Loucy (cell line): ENCODE measurements at regions not wholly inside any gene's neighbourhood (a gene's known extent, or its start where the extent isn't known, plus 50 kb on each side); places are given as distances from the start of the nearest gene placed in this dataset.

Experiments
- H2AFZ ChIP-seq: fragments of 200-600 bp; sonication (generic); 2 replicates; pipeline ENCODE4 v1.6.0; 2016; ENCODE audit warnings: antibody characterized with exemption, mild to moderate bottlenecking, low read length, moderate library complexity
- H3F3A ChIP-seq: fragments of 200-600 bp; 2 replicates; pipeline ENCODE4 v1.6.0; 2016; ENCODE audit warnings: antibody characterized with exemption, low read depth, mild to moderate bottlenecking
- H3K27me3 ChIP-seq: fragments of 200-600 bp; sonication (generic); 2 replicates; pipeline ENCODE4 v1.6.1; 2014; ENCODE audit warnings: low read length, mild to moderate bottlenecking; ENCODE audit not compliant: insufficient read depth, poor library complexity, severe bottlenecking
- H3K36me3 ChIP-seq: fragments of 200-600 bp; sonication (generic); 2 replicates; pipeline ENCODE4 v1.6.1; 2016; ENCODE audit warnings: low read length; ENCODE audit not compliant: insufficient read depth
- H3K4me1 ChIP-seq: fragments of 200-600 bp; sonication (generic); 2 replicates; pipeline ENCODE4 v1.5.1; 2014; ENCODE audit warnings: low read length, mild to moderate bottlenecking; ENCODE audit not compliant: insufficient read depth, poor library complexity, severe bottlenecking
- H3K4me2 ChIP-seq: fragments of 200-600 bp; sonication (generic); 2 replicates; pipeline ENCODE4 v1.6.0; 2014; ENCODE audit warnings: antibody characterized with exemption, low read length, low read depth, mild to moderate bottlenecking; ENCODE audit not compliant: poor library complexity, severe bottlenecking
- H3K4me3 ChIP-seq: fragments of 200-600 bp; sonication (generic); 2 replicates; pipeline ENCODE4 v1.5.1; 2014; ENCODE audit warnings: low read length, mild to moderate bottlenecking, mixed read lengths; ENCODE audit not compliant: poor library complexity, severe bottlenecking
- H3K79me2 ChIP-seq: fragments of 200-600 bp; sonication (generic); 2 replicates; pipeline ENCODE4 v1.6.1; 2014; ENCODE audit warnings: low read length; ENCODE audit not compliant: insufficient read depth
- H3K9ac ChIP-seq: fragments of 200-600 bp; sonication (generic); 2 replicates; pipeline ENCODE4 v1.6.0; 2014; ENCODE audit warnings: mild to moderate bottlenecking, low read depth, low read length, moderate library complexity; ENCODE audit not compliant: poor library complexity, severe bottlenecking
- H3K9me2 ChIP-seq: fragments of 200-600 bp; sonication (generic); replicated peaks from 2 replicates; pipeline ENCODE4 v1.6.1; 2016; ENCODE audit warnings: low read depth, low read length, mixed read lengths
- H3K9me3 ChIP-seq: fragments of 200-600 bp; sonication (generic); 2 replicates; pipeline ENCODE4 v1.6.1; 2014; ENCODE audit warnings: mild to moderate bottlenecking, antibody characterized with exemption, low read length, low read depth; ENCODE audit not compliant: insufficient read depth
- H4K20me1 ChIP-seq: fragments of 200-600 bp; sonication (generic); 2 replicates; pipeline ENCODE4 v1.6.0; 2014; ENCODE audit warnings: antibody characterized with exemption, low read length, mild to moderate bottlenecking; ENCODE audit not compliant: insufficient read depth, poor library complexity, severe bottlenecking
- CTCF ChIP-seq: fragments of 200-600 bp; sonication (generic); conservative IDR thresholded peaks from 2 replicates; pipeline ENCODE4 v1.5.1; 2014; ENCODE audit warnings: mild to moderate bottlenecking, antibody characterized with exemption, low read length
- EZH2phosphoT487 ChIP-seq: fragments of 200-600 bp; IDR thresholded peaks from 2 replicates; pipeline ENCODE4 v1.6.1; 2018; ENCODE audit warnings: antibody characterized with exemption, mild to moderate bottlenecking, moderate library complexity, borderline replicate concordance

DNA sequence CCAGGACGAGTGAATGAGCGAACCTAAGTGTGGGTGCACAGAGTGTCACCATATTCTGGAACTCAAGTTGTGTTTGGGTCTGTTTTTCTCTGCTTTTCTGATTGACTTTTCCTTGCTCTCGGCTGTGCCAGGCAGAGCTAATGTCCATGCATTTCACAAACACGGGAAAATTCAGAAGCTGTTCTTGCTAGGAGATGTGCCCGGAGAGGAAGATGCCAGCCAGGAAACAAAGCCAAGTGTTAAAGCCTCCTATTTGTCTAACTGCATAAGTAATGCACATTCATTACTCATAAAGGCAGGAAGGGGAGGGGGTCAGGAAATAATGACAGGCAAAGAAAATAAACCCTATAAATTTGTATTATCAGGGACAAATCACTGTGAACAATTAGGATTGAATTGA, 250.4 kb upstream of the SFSWAP start:
- H3K36me3 ChIP-seq: peaks cover 39% of the 10 kb centered on the region; the same call in 1 of the 2 replicates
- H3K9ac ChIP-seq: no peak overlapping the region
- no peaks in the 10 kb centered on the region for H3K27me3 ChIP-seq
- H3K9me3 ChIP-seq: no peaks in the 10 kb centered on the region
- H2AFZ ChIP-seq: no peak overlapping the region
- H3K79me2 ChIP-seq: no peaks in the 10 kb centered on the region
- no peak for TF ChIP-seq CTCF
- TF ChIP-seq EZH2phosphoT487: no peak
- no peaks in the 10 kb centered on the region for H3F3A ChIP-seq
- peaks cover 2% of the 10 kb centered on the region for H4K20me1 ChIP-seq
- H3K4me1 ChIP-seq: no peaks in the 10 kb centered on the region
- no peak overlapping the region for H3K4me2 ChIP-seq
- H3K9me2 ChIP-seq: no peaks in the 10 kb centered on the region
- no peak overlapping the region for H3K4me3 ChIP-seq

DNA sequence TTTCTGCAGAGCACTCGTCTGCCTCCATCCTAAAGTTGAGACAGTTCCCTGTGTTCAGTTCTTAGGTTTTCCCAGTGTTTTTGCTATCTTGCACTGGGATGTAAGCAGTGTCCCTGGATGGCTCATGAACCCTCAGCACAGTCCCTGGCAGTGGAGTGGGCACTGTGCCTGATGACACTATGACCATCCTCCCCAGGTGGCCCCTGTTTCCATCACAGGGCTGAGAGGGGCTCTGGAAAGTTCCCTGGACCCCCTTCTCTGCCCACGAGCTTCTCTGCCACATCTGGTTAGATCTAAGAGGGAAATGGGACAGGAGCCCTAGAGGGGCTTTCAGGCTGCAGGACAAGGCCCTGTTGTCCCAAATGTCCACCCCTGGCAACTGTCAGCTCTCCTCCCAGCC, 249.8 kb upstream of the SFSWAP start:
- Histone ChIP-seq H2AFZ (no peak overlapping the region), H3K9ac (no peak overlapping the region), H3F3A (no peaks in the 10 kb centered on the region), H3K9me2 (no peaks in the 10 kb centered on the region), H3K27me3 (no peaks in the 10 kb centered on the region), H3K9me3 (no peaks in the 10 kb centered on the region), H3K79me2 (peaks cover under 1% of the 10 kb centered on the region; the same call in 1 of the 2 replicates), H4K20me1 (peaks cover 5% of the 10 kb centered on the region), H3K4me2 (no peak overlapping the region), H3K36me3 (peaks cover 45% of the 10 kb centered on the region; the same call in 1 of the 2 replicates), H3K4me1 (no peaks in the 10 kb centered on the region), H3K4me3 (no peak overlapping the region)
- TF ChIP-seq CTCF (no peak), EZH2phosphoT487 (no peak)

DNA sequence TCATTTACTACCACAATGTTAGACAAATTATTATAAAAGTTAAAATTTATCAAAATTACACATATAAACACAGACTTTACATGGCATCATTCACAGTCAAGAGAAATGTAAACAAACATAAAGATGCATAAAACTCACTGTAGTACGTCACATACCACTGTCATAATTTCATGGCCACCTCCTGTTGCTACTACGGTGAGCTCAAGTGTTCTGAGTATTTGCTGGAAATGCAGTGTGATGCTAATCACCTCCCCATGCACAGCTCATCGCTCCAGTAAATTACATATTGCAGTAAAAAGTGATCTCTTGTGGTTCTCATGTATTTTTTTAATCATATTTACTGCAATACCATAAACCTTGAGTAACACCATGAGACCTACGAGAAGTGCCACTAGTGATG, 247.7 kb upstream of the SFSWAP start:
- no peaks in the 10 kb centered on the region for H3F3A ChIP-seq
- no peaks in the 10 kb centered on the region for H3K4me1 ChIP-seq
- H3K79me2 ChIP-seq: peaks cover 21% of the 10 kb centered on the region; the same call in 1 of the 2 replicates
- no peak overlapping the region for H3K9ac ChIP-seq
- no peaks in the 10 kb centered on the region for H3K27me3 ChIP-seq
- peaks cover 21% of the 10 kb centered on the region for H4K20me1 ChIP-seq
- TF ChIP-seq CTCF (no peak), EZH2phosphoT487 (no peak)
- peaks cover 64% of the 10 kb centered on the region; the same call in 1 of the 2 replicates for H3K36me3 ChIP-seq
- H3K4me3 ChIP-seq: no peak overlapping the region
- no peaks in the 10 kb centered on the region for H3K9me3 ChIP-seq
- no peak overlapping the region for H2AFZ ChIP-seq
- no peak overlapping the region for H3K4me2 ChIP-seq
- no peaks in the 10 kb centered on the region for H3K9me2 ChIP-seq
